GM12878 (cell line): ENCODE measurements at regions not wholly inside any gene's neighbourhood (a gene's known extent, or its start where the extent isn't known, plus 50 kb on each side); places are given as distances from the start of the nearest gene placed in this dataset.
"Not testable (repeated sequence)": the region's sequence is repeated elsewhere in the genome, so short reads cannot be mapped to it uniquely, and the experiment has no call there.

ENCODE experiments used
- ATAC-seq: fragments of 200-7000 bp; cut with Tn5 transposase; 3 replicates; pipeline ENCODE4 v1.9.1; 2020; ENCODE audit warnings: mild to moderate bottlenecking, moderate library complexity
- BruUV-seq: library from RNA; stranded (reverse); fragments of 400-500 nt; replicated peaks from 2 replicates; lab custom pipeline; 2021; lab: Mats Ljungman, UMichigan
- CTCF ChIA-PET: fragments of 300-600 bp; sonication (Branson Sonifier 250); formaldehyde crosslinking; extraction: SDS; loops from one replicate; lab custom pipeline; 2021; ENCODE audit warnings: inconsistent platforms; lab: Yijun Ruan, JAX
- POLR2A ChIA-PET: fragments of 350-600 bp; formaldehyde crosslinking; extraction: SDS; loops from one replicate; lab custom pipeline; 2021; ENCODE audit warnings: inconsistent platforms; lab: Charles Lee
- RAD21 ChIA-PET: fragments of 300-600 bp; sonication (Branson Sonifier 250); formaldehyde crosslinking; loops from one replicate; lab custom pipeline; 2023; ENCODE audit warnings: antibody characterized with exemption; ENCODE audit not compliant: unreplicated experiment; lab: Charles Lee
- SMC1A ChIA-PET: fragments of 300-600 bp; sonication (Branson Sonifier 250); formaldehyde crosslinking; loops from one replicate; lab custom pipeline; 2023; ENCODE audit not compliant: unreplicated experiment, uncharacterized antibody; lab: Charles Lee
- DNase-seq: peaks from one replicate; pipeline ENCODE4 v3.0.0-alpha.2; 2011; ENCODE audit warnings: low read depth, low spot score
- FAIRE-seq: peaks from 3 replicates; lab custom pipeline; 2011; peaks lifted over from hg19 to GRCh38; lab: Jason Lieb, UNC
- H2AFZ ChIP-seq: 2 replicates; pipeline ENCODE4 v1.6.0; 2011; ENCODE audit warnings: low read depth, low read length, control low read depth; ENCODE audit not compliant: control insufficient read depth
- H3K27ac ChIP-seq: 2 replicates; pipeline ENCODE4 v1.5.1; 2011; ENCODE audit warnings: control low read depth; ENCODE audit not compliant: control insufficient read depth, insufficient read depth
- H3K27me3 ChIP-seq, 2 experiments: replicated peaks in 1 of 2; 2 replicates each; pipeline versions ENCODE4 v1.6.0 to v1.6.1; 2011; ENCODE audit warnings: low read length in 1 of 2; ENCODE audit not compliant: control insufficient read depth in 2 of 2, insufficient read depth in 2 of 2
- H3K36me3 ChIP-seq, 2 experiments: 2 replicates each; pipeline ENCODE4 v1.5.1; 2011; ENCODE audit warnings: low read length in 1 of 2; ENCODE audit not compliant: control insufficient read depth in 2 of 2, insufficient read depth in 2 of 2
- H3K4me1 ChIP-seq: 2 replicates; pipeline ENCODE4 v1.6.1; 2011; ENCODE audit warnings: mild to moderate bottlenecking, low read length, moderate library complexity, mixed read lengths; ENCODE audit not compliant: control insufficient read depth, insufficient read depth
- H3K4me2 ChIP-seq: 2 replicates; pipeline ENCODE4 v1.6.0; 2011; ENCODE audit warnings: control low read depth; ENCODE audit not compliant: control insufficient read depth, insufficient read depth
- H3K4me3 ChIP-seq: fragments of 200-600 bp; sonication (generic); 2 replicates; pipeline ENCODE4 v1.5.1; 2016
- H3K79me2 ChIP-seq: 2 replicates; pipeline ENCODE4 v1.6.0; 2011; ENCODE audit warnings: low read length; ENCODE audit not compliant: control insufficient read depth, insufficient read depth
- H3K9ac ChIP-seq: 2 replicates; pipeline ENCODE4 v1.8.0; 2011; ENCODE audit warnings: low read length, control low read depth, mixed read lengths; ENCODE audit not compliant: control insufficient read depth, insufficient read depth
- H3K9me3 ChIP-seq: replicated peaks from 3 replicates; pipeline ENCODE4 v1.5.1; 2011; ENCODE audit warnings: mild to moderate bottlenecking, low read length; ENCODE audit not compliant: control insufficient read depth, insufficient read depth
- H4K20me1 ChIP-seq: 2 replicates; pipeline ENCODE4 v1.6.0; 2011; ENCODE audit not compliant: control insufficient read depth, insufficient read depth
- CEBPB ChIP-seq, 2 experiments: fragments of 150-350 bp in 1 of 2; IDR thresholded peaks; 2 replicates each; pipeline ENCODE4 v1.6.1; 2012 to 2014; ENCODE audit warnings: low read depth in 2 of 2, low read length in 2 of 2, borderline replicate concordance in 1 of 2, inconsistent platforms in 1 of 2
- EED ChIP-seq: sonication (generic); IDR thresholded peaks from 2 replicates; pipeline ENCODE4 v1.6.1; 2016; ENCODE audit warnings: antibody characterized with exemption, low read depth
- FOXM1 ChIP-seq: IDR thresholded peaks from 2 replicates; pipeline ENCODE4 v1.6.1; 2012; ENCODE audit warnings: low read depth, mild to moderate bottlenecking, inconsistent platforms, low read length, moderate library complexity
- GABPA ChIP-seq: IDR thresholded peaks from 2 replicates; pipeline ENCODE4 v1.6.1; 2014; ENCODE audit warnings: antibody characterized with exemption, low read depth, mild to moderate bottlenecking, inconsistent platforms
- NR2C2 ChIP-seq: IDR thresholded peaks from 2 replicates; pipeline ENCODE4 v1.6.1; 2011; ENCODE audit warnings: borderline replicate concordance, low read depth; ENCODE audit not compliant: control insufficient read depth, insufficient read length
- RFX5 ChIP-seq: IDR thresholded peaks from 2 replicates; pipeline ENCODE4 v1.6.1; 2011; ENCODE audit warnings: low read depth, low read length, improper control_type of control experiment
- RUNX3 ChIP-seq: IDR thresholded peaks from 2 replicates; pipeline ENCODE4 v1.6.1; 2012; ENCODE audit warnings: low read length, inconsistent platforms
- TBL1XR1 ChIP-seq: IDR thresholded peaks from 2 replicates; pipeline ENCODE4 v1.6.1; 2012; ENCODE audit warnings: low read depth, low read length, improper control_type of control experiment
- ZBED1 ChIP-seq: IDR thresholded peaks from 2 replicates; pipeline ENCODE4 v1.6.1; 2016; ENCODE audit warnings: borderline replicate concordance
- ZNF217 ChIP-seq: fragments of 450-650 bp; IDR thresholded peaks from 2 replicates; pipeline ENCODE4 v1.6.1; 2017; ENCODE audit warnings: antibody characterized with exemption, mild to moderate bottlenecking
- ZNF384 ChIP-seq: IDR thresholded peaks from 2 replicates; pipeline ENCODE4 v1.6.1; 2012; ENCODE audit warnings: low read depth, mild to moderate bottlenecking, low read length, improper control_type of control experiment, borderline replicate concordance
- ZNF622 ChIP-seq: fragments of 450-650 bp; IDR thresholded peaks from 2 replicates; pipeline ENCODE4 v1.6.1; 2017; ENCODE audit warnings: mild to moderate bottlenecking, inconsistent platforms
- WGBS: methylation state at CpG from one replicate; pipeline ENCODE4 v1.1.6; 2016; ENCODE audit warnings: low lambda C conversion rate; ENCODE audit not compliant: insufficient replicate concordance, insufficient coverage; ENCODE audit errors: missing lambda C conversion rate; 5-methylcytosine and 5-hydroxymethylcytosine counted together
- in situ Hi-C: fragments of 300-500 bp; cut with MboI; formaldehyde crosslinking; loops from 9 replicates; pipeline ENCODE4 v1.14.3; 2018; ENCODE audit warnings: mixed read lengths
- intact Hi-C: fragments of 100-400 bp; cut with micrococcal nuclease; formaldehyde crosslinking; loops from one replicate; pipeline ENCODE4 v1.14.2; 2022; ENCODE audit not compliant: unreplicated experiment

DNA sequence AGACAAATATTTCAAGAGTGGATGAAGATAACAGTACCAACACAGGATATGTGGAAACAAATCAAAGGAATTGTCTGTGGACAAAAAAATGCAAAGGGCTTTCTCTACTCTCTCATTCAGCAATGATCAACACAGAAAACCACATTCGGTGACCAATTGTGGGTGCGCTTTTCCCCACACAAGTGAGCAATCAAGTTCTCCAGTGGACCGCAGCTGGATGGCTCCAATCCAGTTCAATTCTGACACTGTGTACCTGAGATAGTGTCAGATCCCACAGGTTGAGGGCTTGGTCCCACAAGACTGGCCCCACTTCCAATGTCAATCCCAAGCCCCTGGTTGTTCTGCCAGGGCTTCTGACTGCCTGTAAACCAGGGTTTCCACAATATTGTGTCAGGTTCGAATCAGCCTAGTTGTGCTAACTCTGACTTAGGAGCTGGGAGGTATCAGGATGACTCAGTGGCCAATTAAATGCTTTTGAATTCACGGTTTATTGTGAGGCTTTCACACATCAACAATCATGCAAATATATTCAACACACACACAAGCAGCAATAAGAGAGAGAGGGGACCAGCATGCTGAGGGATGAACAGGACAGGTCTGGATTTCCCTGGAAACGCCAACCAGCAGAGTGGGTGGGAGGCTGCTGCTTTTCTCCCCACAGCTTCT is 87.0 kb upstream of the BTG3 start (continued):
- no peak for TF ChIP-seq CEBPB (IDR thresholded peaks at IDR 0.05; ENCODE audit: borderline replicate concordance in 1 of 2, low read depth in 2 of 2, low read length in 2 of 2)
- peak; percentile 25; the same call in 1 of the 2 replicates for TF ChIP-seq RUNX3
- TF ChIP-seq ZNF384: peak; percentile 6; the same call in 1 of the 2 replicates
- no peak for TF ChIP-seq GABPA
- TF ChIP-seq NR2C2: no peak

DNA sequence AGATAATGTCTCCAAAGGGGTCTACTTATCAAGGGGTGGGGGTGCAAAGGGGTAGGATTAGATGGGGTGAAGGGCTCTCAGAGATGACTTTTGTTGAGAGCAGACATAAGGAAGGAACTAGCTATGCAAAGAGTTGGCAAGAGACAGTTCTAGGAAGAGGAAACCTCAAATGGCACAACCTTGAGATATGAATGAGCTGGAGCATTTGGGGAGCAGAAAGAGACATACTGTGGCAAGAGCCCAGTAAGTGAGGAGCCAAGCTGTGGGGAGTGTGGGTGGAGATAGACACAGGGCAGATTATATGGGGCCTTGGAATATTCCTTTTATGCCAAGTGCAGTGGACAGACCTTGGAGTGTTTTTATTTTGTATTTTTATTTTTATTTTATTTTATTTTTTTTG is 84.8 kb upstream of the BTG3 start:
- RAD21 ChIA-PET: no interaction called here
- Histone ChIP-seq H3K4me3 (no peak overlapping the region), H3K36me3 (no peaks in the 10 kb centered on the region), H3K4me1 (peaks cover 9% of the 10 kb centered on the region), H3K79me2 (no peaks in the 10 kb centered on the region), H3K27ac (no peak overlapping the region), H3K9ac (no peak overlapping the region), H4K20me1 (no peaks in the 10 kb centered on the region), H3K27me3 (no peaks in the 10 kb centered on the region), H3K4me2 (no peak overlapping the region), H2AFZ (no peak overlapping the region), H3K9me3 (peaks cover 2% of the 10 kb centered on the region; the same call in 1 of the 3 replicates)
- POLR2A ChIA-PET: no interaction called here
- ATAC-seq: no peak
- no TSS peak for BruUV-seq
- FAIRE-seq: no peak
- SMC1A ChIA-PET: interaction anchor here (0.7 to 1.5 kb wide), 3 partner anchors 9 to 94 kb away, joined by 3 read pairs; no protein-coding TSS in a partner anchor
- DNase-seq: no peak
- intact Hi-C loops (no loop called here), in situ Hi-C loops (no loop called here)
- CTCF ChIA-PET: interaction anchor here (1.7 kb wide), 1 partner anchor 9 kb away, joined by 7 read pairs; no protein-coding TSS in a partner anchor
- TF ChIP-seq RFX5 (no peak), ZBED1 (no peak), EED (no peak), RUNX3 (no peak), ZNF622 (no peak), ZNF217 (no peak), TBL1XR1 (no peak), FOXM1 (no peak)

DNA sequence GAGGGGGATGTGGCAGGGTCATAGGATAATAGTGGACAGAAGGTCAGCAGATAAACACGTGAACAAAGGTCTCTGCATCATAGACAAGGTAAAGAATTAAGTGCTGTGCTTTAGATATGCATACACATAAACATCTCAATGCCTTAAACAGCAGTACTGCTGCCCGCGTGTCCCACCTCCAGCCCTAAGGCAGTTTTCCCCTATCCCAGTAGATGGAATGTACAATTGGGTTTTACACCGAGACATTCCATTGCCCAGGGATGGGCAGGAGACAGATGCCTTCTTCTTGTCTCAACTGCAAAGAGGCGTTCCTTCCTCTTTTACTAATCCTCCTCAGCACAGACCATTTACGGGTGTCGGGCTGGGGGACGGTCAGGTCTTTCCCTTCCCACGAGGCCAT is 81.7 kb upstream of the BTG3 start:
- FAIRE-seq: not testable (repeated sequence)

More for the DNA sequence above, 81.7 kb upstream of the BTG3 start:
- H4K20me1 ChIP-seq, H3K4me1 ChIP-seq, H3K79me2 ChIP-seq, H3K9ac ChIP-seq, H3K9me3 ChIP-seq, RAD21 ChIA-PET, intact Hi-C loops, H3K27ac ChIP-seq, DNase-seq, BruUV-seq, ATAC-seq, CTCF ChIA-PET, H3K4me3 ChIP-seq, in situ Hi-C loops, SMC1A ChIA-PET, H3K27me3 ChIP-seq, POLR2A ChIA-PET, H2AFZ ChIP-seq, H3K36me3 ChIP-seq, H3K4me2 ChIP-seq: not testable (repeated sequence)
- 51% methylated on average over 5 of the region's 9 CpGs for WGBS
